Sigmoid colon (tissue), 3 donors: ENCODE measurements at regions not wholly inside any gene's neighbourhood (a gene's known extent, or its start where the extent isn't known, plus 50 kb on each side); places are given as distances from the start of the nearest gene placed in this dataset.

Experiments used
- POLR2A ChIP-seq, 2 donors: fragments of 450-650 bp; IDR thresholded peaks; one replicate each; pipeline ENCODE4 v1.6.1; 2016; ENCODE audit warnings: antibody characterized with exemption in 2 of 2, mild to moderate bottlenecking in 2 of 2, moderate library complexity in 2 of 2
- TF ChIP-seq, protein P1 (sequence below), 4 experiments: fragments of 450-650 bp in 3 of 4; fragments of 200-600 bp in 1 of 4; IDR thresholded peaks; one replicate each; pipeline ENCODE4 v1.5.1; 2016 to 2019; ENCODE audit warnings: antibody characterized with exemption in 4 of 4, mild to moderate bottlenecking in 3 of 4, moderate library complexity in 2 of 4

DNA sequence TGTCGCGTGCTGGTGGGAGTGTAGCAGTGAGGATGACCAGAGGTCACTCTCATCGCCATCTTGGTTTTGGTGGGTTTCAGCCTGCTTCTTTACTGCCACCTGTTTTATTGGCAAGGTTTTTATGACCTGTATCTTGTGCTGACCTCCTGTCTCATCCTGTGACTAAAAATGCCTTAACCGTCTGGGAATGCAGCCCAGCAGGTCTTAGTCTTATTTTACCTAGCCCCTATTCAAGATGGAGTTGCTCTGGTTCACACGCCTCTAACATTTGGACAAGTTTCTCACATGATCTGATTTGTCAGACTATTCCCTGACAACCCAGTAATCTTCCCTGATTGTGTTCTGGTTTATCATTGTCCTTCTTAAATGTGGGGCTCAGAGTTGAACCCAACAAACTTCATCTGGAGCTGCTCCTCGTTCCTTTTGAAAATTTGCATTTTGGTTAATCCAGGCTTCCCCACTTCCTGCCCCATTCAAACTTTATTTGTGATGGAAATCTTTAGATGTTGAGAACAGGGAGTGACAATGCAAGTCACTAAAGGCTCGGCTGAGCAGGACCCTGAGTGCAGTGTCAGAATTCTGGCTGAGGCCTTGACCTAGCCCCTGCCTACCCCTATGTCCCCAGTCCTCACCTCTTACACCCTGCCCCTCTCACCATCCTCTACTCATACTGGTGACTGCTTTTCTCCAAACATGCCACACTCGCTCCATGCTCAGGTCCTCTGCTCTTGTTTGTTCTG is 226.8 kb downstream of the STIM2 start:
- TF ChIP-seq POLR2A (IDR thresholded peaks at IDR 0.05), result no peak
- TF ChIP-seq, protein P1, sequence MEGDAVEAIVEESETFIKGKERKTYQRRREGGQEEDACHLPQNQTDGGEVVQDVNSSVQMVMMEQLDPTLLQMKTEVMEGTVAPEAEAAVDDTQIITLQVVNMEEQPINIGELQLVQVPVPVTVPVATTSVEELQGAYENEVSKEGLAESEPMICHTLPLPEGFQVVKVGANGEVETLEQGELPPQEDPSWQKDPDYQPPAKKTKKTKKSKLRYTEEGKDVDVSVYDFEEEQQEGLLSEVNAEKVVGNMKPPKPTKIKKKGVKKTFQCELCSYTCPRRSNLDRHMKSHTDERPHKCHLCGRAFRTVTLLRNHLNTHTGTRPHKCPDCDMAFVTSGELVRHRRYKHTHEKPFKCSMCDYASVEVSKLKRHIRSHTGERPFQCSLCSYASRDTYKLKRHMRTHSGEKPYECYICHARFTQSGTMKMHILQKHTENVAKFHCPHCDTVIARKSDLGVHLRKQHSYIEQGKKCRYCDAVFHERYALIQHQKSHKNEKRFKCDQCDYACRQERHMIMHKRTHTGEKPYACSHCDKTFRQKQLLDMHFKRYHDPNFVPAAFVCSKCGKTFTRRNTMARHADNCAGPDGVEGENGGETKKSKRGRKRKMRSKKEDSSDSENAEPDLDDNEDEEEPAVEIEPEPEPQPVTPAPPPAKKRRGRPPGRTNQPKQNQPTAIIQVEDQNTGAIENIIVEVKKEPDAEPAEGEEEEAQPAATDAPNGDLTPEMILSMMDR (IDR thresholded peaks at IDR 0.05), result no peak
